ENCODE measurements at regions not wholly inside any gene's neighbourhood (a gene's known extent, or its start where the extent isn't known, plus 50 kb on each side); places are given as distances from the start of the nearest gene placed in this dataset.

- TF ChIP-seq FOXM1 (IDR thresholded peaks at IDR 0.05; ENCODE audit: borderline replicate concordance): no peak
- no peak for TF ChIP-seq ARNT (IDR thresholded peaks at IDR 0.05)
- TF ChIP-seq ELF4 (IDR thresholded peaks at IDR 0.05): no peak
- no peak for TF ChIP-seq SUZ12 (IDR thresholded peaks at IDR 0.05)
- no peak for TF ChIP-seq TARDBP (IDR thresholded peaks at IDR 0.05)
- TF ChIP-seq HDGF (IDR thresholded peaks at IDR 0.05; ENCODE audit: borderline replicate concordance): no peak
- TF ChIP-seq CTBP1 (IDR thresholded peaks at IDR 0.05; ENCODE audit: borderline replicate concordance): no peak
- TF ChIP-seq L3MBTL2 (conservative IDR thresholded peaks at IDR 0.05): no peak
- TF ChIP-seq BHLHE40 (IDR thresholded peaks at IDR 0.05; ENCODE audit: borderline replicate concordance): no peak
- no peak for TF ChIP-seq FOXA1 (IDR thresholded peaks at IDR 0.05)
- TF ChIP-seq NFRKB (IDR thresholded peaks at IDR 0.05): no peak
- TF ChIP-seq SP1 (IDR thresholded peaks at IDR 0.05): no peak
Observed at GRCh38 chr3:59270209-59270608, 220.4 kb upstream of the CFAP20DC start.
